ENCODE measurements at regions not wholly inside any gene's neighbourhood (a gene's known extent, or its start where the extent isn't known, plus 50 kb on each side); places are given as distances from the start of the nearest gene placed in this dataset.

- H3K4me1 ChIP-seq = peaks cover 0 to 30% (median 10%) of the 10 kb centered on the region in 9 donors
- H3K36me3 ChIP-seq = no peaks in the 10 kb centered on the region
- H3K27ac ChIP-seq = no peak overlapping the region
- H3K4me3 ChIP-seq = no peak overlapping the region
- DNase-seq (no peak), ATAC-seq (no peak)
- no peaks in the 10 kb centered on the region for H3K9me3 ChIP-seq
- intact Hi-C loops (cut with DNase I) = no loop called here
- H3K27me3 ChIP-seq = peaks cover 0 to 21% (median 0%) of the 10 kb centered on the region in 7 donors
- no peak for TF ChIP-seq CTCF (IDR thresholded peaks at IDR 0.05)
Measured at GRCh38 chr1:47564570-47564969, 126.7 kb downstream of the FOXD2 start.

- intact Hi-C loops (cut with DNase I) = no loop called here
- H3K27ac ChIP-seq = no peak overlapping the region
- WGBS, 2 donors = 83 to 89% methylated on average over 2 of the region's 2 CpGs
- H3K36me3 ChIP-seq = no peaks in the 10 kb centered on the region
- H3K9me3 ChIP-seq = no peaks in the 10 kb centered on the region
- ATAC-seq (no peak), DNase-seq (no peak)
- no peak for TF ChIP-seq CTCF (IDR thresholded peaks at IDR 0.05)
- H3K27me3 ChIP-seq = peaks cover 0 to 21% (median 0%) of the 10 kb centered on the region in 7 donors
- H3K4me3 ChIP-seq = no peak overlapping the region
- peaks cover 0 to 36% (median 16%) of the 10 kb centered on the region in 9 donors for H3K4me1 ChIP-seq
Measured at GRCh38 chr1:47565092-47565491, 127.2 kb downstream of the FOXD2 start.

GRCh38 chr1:47565676-47566075, 127.8 kb downstream of the FOXD2 start:
- Histone ChIP-seq H3K36me3 (no peaks in the 10 kb centered on the region), H3K27ac (no peak overlapping the region), H3K27me3 (peaks cover 0 to 21% (median 0%) of the 10 kb centered on the region in 7 donors), H3K9me3 (no peaks in the 10 kb centered on the region), H3K4me3 (no peak overlapping the region), H3K4me1 (peaks cover 0 to 39% (median 18%) of the 10 kb centered on the region in 9 donors)
- no peak for ATAC-seq
- TF ChIP-seq CTCF (IDR thresholded peaks at IDR 0.05) = no peak
- WGBS, 2 donors = 69 to 72% methylated on average over 8 of the region's 8 CpGs
- intact Hi-C loops (cut with DNase I) = no loop called here
- DNase-seq = no peak

GRCh38 chr1:47568763-47569162, 130.9 kb downstream of the FOXD2 start:
- H3K4me3 ChIP-seq = no peak overlapping the region
- DNase-seq (no peak), ATAC-seq (peak in 1 of 8 donors; percentile 26)
- intact Hi-C loops (cut with DNase I) = no loop called here
- H3K27me3 ChIP-seq = peaks cover 0 to 17% (median 0%) of the 10 kb centered on the region in 7 donors
- no peaks in the 10 kb centered on the region for H3K36me3 ChIP-seq
- H3K27ac ChIP-seq = no peak overlapping the region
- no peaks in the 10 kb centered on the region for H3K9me3 ChIP-seq
- TF ChIP-seq CTCF (IDR thresholded peaks at IDR 0.05) = no peak
- 53 to 61% methylated on average over 5 of the region's 5 CpGs for WGBS, 2 donors
- H3K4me1 ChIP-seq = peaks cover 0 to 17% (median 8%) of the 10 kb centered on the region in 9 donors

All from heart right ventricle (tissue), 16 donors.